ENCODE measurements at regions not wholly inside any gene's neighbourhood (a gene's known extent, or its start where the extent isn't known, plus 50 kb on each side); places are given as distances from the start of the nearest gene placed in this dataset.
"Not testable (repeated sequence)": the region's sequence is repeated elsewhere in the genome, so short reads cannot be mapped to it uniquely, and the experiment has no call there.

DNA sequence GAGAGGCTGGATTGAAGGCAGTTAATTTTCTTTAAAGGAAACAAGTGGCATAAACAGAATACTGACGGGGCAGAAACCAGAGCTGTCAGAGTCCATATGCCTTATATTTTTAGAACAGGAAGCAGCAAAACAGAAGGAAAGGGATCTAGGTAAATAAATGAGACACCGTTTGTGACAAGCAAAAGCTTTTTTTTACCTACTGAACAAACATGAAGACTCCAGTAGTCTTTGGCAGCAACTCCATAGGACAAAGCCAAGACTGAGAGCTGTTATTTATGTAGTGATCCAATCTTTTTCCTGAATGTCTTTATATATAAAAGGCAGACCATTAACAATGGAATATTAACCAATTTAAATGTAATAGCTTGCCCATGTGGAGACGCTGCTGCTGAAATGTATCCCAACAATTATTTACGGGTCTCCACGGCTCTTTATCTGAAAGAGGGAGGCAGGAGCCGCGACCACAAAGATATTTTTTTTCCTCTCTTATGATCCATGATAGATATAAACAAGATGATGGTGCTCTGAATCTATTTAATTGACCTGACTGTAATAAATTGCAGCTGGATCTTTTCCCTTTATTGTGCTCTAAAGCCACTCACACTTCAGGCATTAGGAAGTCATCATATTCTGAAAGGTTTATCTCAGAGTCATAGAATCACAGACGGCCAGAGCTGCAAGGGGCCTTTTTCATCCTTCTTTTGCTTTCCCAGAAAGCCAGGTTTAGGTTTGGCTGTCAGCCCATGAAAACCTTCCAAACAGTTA lies 687.8 kb downstream of the EFNB2 start:
- no peak for DNase-seq (ENCODE audit: low spot score)

- DNase-seq (ENCODE audit: low spot score), result no peak
Observed at GRCh38 chr13:105846923-105847322, 688.5 kb downstream of the EFNB2 start.

DNA sequence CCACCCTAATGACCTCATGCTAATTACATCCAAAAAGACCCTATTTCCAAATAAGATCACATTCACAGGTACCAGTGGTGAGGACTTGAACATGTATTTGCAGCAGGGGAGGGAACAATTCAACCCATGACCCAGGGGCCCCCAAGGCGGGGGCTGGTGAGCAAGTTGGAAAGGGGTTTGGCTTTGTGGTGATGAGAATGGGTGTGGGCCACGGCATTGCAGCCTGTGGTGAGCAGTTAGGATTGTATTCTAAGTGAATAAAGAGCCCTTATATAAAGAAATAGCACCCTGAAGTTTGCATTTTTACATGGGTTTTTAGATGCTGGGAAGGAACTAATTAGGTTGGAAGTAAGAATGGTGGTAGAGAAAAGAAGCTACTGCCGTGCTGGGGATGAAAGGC lies 694.2 kb downstream of the EFNB2 start:
- DNase-seq (ENCODE audit: low spot score), result no peak

- DNase-seq (ENCODE audit: low spot score), result no peak
Observed at GRCh38 chr13:105838231-105838630, 697.2 kb downstream of the EFNB2 start.

DNA sequence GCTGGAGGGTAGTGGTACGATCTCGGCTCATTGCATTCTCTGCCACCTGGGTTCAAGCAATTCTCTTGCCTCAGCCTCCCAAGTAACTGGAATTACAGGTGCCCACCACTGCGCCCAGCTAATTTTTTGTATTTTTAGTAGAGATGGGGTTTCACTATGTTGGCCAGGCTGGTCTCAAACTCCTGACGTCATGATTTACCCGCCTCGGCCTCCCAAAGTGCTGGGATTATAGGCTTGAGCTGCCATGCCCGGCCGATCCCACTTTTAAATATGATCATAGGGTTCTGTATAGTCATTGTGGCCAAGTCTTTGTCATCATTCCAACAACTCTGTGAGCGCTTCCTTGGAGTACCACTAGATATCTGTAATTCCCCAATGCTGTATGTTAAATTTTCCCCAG lies 698.2 kb downstream of the EFNB2 start:
- not testable (repeated sequence) for DNase-seq (ENCODE audit: low spot score)

GRCh38 chr13:105830821-105831220 lies 704.6 kb downstream of the EFNB2 start:
- no peak for DNase-seq (ENCODE audit: low spot score)

DNA sequence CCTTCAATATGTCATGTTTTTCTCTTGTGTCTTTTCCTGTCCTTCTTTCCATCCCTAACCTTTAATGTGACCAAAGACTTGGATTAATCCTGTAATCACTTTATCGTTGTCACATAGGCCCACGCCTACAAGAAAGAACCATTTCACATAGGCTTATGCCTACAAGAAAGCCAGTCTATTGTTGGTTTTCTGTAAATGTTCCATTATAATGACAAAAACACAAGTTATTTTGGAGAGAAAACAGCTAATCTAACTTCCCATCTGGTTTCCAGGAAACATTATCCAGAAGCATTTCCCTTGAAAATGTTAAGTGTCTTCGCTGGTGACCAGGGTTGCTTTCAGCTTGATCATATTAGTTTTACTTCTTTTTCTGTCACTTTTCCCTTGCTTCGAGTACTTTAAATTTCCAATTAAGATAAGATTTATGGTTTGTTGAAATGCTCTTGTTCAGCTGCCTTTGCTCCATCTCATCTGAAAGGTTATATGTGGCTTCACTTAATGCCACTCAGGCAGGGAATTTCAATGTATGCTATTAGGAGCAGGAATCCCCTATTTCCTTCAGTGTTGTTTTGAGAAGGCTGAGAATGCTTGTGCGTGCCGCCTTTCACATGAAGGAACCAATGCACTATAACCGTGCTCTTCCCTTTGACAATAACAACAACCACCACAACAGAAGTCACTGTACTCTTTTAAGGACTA lies 708.2 kb downstream of the EFNB2 start:
- DNase-seq (ENCODE audit: low spot score), result no peak

DNA sequence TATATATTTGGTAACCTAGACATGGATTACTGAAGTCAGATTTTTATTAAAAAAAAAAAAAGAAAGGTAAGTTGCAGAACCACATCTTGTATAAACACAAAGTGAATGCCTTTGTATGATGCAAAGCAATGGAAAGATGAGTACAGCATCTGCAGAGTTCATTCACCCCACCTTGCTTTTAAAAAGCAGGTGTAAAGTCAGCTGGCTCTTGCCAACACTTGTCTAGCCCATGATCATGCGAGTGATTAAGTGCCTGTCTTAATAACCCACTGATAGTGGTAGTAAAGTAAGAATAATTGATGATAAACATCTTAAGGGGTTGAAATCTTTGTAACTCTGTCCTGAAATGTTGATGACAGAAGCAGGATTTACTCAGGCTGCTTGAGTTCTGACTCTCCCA lies 710.4 kb downstream of the EFNB2 start:
- DNase-seq (ENCODE audit: low spot score), result no peak

GRCh38 chr13:105821337-105821736 lies 714.1 kb downstream of the EFNB2 start:
- DNase-seq (ENCODE audit: low spot score), result no peak

GRCh38 chr13:105820415-105820814 lies 715.0 kb downstream of the EFNB2 start:
- no peak for DNase-seq (ENCODE audit: low spot score)

DNA sequence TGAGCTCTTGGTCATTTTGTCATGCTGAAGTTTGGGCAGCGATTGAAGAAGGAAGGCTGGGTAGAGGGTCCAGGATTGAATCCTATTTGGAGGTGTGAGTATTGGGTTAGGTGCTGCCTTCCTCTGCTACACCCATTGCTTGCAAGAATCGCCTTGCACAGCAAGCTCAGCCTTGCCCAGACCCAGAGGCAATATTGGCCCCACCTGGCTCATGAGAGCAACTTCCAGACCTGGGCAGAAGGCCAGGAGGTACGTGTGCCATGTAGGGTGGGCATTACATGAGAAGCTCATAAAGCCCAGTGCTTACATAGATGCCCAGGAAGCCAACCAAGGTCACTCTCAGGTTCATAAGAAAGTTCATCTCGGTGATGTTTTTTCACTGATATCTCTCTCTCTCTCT lies 718.0 kb downstream of the EFNB2 start:
- no peak for DNase-seq (ENCODE audit: low spot score)

DNA sequence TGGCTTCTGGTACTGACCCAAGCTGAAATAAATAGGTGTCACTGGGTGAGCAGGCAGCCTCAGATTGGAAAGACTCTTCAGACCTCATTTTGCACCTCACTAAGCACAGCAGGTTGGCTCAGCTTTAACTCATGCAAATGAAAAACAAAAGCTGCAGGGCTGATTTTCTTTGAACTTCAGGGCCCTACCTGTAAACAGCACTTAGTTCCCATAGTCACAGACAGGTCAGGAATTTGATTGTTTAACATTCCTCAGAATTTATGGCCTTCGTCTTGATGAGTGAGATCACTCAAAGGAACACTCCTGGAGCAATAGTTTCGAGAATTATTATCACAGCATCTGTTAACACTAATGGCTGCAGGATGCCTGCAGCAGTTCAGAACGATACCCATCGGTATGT lies 718.5 kb downstream of the EFNB2 start:
- no peak for DNase-seq (ENCODE audit: low spot score)

DNA sequence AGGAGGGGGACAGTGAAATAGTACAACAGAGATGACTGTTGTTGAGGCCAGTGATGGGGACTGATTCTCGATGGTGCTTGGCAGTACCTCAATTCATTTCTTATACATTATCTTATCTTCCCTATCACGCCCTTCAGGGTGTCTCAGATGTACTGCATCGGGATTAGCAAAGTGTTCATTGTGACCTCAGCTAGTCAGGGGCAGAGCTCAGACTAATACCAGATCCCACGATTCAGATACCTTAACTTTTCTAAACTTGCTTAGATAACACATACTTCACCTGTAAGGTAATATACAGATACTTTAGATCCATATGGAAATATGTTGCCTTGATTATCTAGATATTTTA lies 720.6 kb downstream of the EFNB2 start:
- no peak for DNase-seq (ENCODE audit: low spot score)

DNA sequence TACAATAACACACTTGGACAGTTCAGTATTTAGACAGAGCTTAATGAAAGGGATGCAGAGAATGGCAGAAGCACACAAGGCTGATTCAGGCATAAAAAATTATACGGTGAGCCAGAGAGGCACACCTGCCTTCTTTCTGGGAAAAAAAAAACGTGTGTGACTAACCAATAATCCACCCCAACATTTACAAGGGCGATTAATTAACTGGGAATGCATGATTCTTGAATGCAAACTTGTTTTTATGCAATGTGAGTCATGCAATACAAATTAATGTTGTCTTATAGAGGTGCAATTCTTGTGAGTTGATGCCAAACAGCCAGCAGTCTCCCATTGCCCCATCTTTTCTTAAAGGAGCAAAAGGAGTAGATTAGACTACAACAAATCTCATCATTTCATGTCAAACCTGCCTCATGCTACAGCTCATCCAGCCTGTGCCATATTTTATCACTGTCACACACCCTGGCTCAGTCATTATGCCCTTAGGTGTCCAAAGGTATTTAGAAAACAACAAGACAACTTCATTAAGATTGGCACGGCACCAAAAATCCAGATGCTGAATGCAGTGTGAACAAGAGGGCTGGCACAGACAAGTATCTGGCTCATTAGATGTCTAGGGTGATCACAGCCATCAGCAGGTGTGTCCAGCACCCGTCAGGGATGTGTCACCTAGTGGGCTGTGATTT lies 721.1 kb downstream of the EFNB2 start:
- DNase-seq (ENCODE audit: low spot score), result no peak

GRCh38 chr13:105806628-105806920 lies 728.9 kb downstream of the EFNB2 start:
- DNase-seq (ENCODE audit: low spot score), result no peak

GRCh38 chr13:105805892-105806627 lies 729.4 kb downstream of the EFNB2 start:
- DNase-seq (ENCODE audit: low spot score), result no peak

GRCh38 chr13:105804561-105805190 lies 730.8 kb downstream of the EFNB2 start:
- peak; percentile 66 for DNase-seq (ENCODE audit: low spot score)

DNA sequence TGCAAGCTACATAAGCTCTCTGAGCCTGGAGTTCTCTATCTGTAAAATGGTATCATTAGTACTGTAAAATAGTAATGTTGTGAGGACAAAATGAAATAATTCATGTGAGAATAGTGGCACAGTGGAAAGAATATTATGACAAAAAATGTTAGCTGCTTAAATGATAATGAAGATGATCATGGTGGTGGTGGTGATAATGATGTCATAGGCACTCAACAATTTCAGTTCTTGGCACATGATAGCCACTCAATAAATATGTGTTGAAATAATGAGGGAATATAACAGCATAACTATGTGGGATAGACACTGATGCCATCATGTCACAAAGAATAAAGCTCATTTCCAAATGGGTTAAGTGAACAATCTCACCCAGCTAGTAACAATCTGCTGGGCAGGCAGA lies 736.3 kb downstream of the EFNB2 start:
- DNase-seq (ENCODE audit: low spot score), result no peak

GRCh38 chr13:105798541-105798940 lies 736.9 kb downstream of the EFNB2 start:
- no peak for DNase-seq (ENCODE audit: low spot score)

DNA sequence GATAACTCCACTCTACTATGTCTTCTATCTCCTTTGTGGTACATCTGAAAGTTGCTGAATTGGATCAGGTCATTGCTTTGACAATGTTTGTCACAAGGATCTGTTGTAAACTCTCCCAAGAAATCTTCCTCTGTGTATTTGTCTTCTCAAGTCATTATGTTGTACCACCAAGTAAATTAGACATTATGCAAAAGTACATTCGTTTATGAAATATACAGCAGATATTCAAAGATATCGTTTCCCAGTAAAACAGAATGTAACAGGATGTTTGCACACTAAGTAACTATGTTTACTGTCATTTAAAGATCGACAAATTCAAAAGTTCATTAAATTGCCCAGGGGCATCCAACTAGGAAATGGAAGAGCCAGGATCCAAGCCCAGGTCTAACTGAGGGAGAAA lies 739.4 kb downstream of the EFNB2 start:
- DNase-seq (ENCODE audit: low spot score), result no peak

DNA sequence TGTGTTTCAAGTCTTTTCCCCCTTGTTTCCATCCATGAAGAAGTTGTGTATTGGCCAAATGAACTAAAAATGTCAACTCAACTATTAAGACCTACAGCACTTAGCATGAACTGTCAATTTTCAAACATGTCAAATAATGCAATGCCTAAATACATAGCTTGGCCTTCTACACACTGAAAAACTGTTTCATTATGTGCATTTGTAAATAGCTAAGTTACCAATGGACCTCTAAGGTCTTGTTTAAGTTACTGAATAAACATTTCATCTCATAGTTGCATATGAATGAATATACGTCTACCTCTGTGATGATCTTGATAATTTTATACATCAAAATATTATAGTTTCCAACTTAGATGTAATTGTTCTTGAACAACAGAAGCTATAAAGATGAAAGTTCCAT lies 744.5 kb downstream of the EFNB2 start:
- DNase-seq (ENCODE audit: low spot score), result no peak

DNA sequence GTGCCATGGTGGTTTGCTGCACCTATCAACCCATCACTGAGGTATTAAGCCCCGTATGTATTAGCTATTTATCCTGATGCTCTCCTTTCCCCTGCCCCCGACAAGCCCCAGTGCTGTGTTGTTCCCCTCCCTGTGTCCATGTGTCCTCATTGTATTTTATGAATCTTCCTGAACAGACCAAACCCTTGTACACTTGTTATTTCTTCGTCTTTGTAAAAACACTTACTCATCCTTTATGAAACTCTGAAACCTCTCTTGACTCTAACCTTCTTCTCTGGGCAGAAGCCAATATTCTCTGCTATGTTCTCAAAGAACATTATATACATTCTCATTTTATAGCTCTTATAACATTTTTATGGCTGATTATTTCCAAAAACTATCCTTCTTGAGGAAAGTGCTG lies 746.9 kb downstream of the EFNB2 start:
- DNase-seq (ENCODE audit: low spot score), result no peak
